ENCODE measurements at regions not wholly inside any gene's neighbourhood (a gene's known extent, or its start where the extent isn't known, plus 50 kb on each side); places are given as distances from the start of the nearest gene placed in this dataset.

DNA sequence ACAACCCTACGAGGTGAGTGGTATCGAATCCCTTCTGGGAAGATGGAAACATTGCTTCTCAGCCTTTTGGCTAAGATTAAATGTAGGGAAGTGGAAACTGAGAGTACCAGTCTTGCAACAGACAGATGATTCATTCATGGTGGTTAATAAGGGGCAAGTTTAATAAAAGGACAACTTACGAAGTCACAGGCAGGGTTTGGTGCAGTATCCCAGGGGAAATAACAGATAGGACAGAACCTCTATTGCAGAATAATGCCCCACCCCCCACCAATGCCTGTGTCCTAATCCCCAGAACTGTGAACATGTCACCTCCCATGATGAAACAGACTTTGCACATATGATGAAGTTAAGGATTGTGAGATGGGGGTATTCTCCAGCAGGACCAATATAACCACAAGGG lies 212.5 kb downstream of the TBX5 start:
- TF ChIP-seq POLR2AphosphoS5 (IDR thresholded peaks at IDR 0.05) (no peak), RAD21 (conservative IDR thresholded peaks at IDR 0.05) (no peak), SMC3 (conservative IDR thresholded peaks at IDR 0.05; ENCODE audit: poor library complexity) (no peak), TAF1 (IDR thresholded peaks at IDR 0.05; ENCODE audit: low read depth) (no peak), EP300 (conservative IDR thresholded peaks at IDR 0.05; ENCODE audit: poor library complexity, severe bottlenecking) (no peak), EZH2 (IDR thresholded peaks at IDR 0.05; ENCODE audit: borderline replicate concordance, insufficient read depth, low read length, poor library complexity, severe bottlenecking) (no peak), MXI1 (conservative IDR thresholded peaks at IDR 0.05; ENCODE audit: poor library complexity, severe bottlenecking) (no peak)
- TF ChIP-seq, protein P1, sequence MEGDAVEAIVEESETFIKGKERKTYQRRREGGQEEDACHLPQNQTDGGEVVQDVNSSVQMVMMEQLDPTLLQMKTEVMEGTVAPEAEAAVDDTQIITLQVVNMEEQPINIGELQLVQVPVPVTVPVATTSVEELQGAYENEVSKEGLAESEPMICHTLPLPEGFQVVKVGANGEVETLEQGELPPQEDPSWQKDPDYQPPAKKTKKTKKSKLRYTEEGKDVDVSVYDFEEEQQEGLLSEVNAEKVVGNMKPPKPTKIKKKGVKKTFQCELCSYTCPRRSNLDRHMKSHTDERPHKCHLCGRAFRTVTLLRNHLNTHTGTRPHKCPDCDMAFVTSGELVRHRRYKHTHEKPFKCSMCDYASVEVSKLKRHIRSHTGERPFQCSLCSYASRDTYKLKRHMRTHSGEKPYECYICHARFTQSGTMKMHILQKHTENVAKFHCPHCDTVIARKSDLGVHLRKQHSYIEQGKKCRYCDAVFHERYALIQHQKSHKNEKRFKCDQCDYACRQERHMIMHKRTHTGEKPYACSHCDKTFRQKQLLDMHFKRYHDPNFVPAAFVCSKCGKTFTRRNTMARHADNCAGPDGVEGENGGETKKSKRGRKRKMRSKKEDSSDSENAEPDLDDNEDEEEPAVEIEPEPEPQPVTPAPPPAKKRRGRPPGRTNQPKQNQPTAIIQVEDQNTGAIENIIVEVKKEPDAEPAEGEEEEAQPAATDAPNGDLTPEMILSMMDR (IDR thresholded peaks at IDR 0.05; ENCODE audit: poor library complexity, severe bottlenecking): no peak
- TF ChIP-seq, protein P2, sequence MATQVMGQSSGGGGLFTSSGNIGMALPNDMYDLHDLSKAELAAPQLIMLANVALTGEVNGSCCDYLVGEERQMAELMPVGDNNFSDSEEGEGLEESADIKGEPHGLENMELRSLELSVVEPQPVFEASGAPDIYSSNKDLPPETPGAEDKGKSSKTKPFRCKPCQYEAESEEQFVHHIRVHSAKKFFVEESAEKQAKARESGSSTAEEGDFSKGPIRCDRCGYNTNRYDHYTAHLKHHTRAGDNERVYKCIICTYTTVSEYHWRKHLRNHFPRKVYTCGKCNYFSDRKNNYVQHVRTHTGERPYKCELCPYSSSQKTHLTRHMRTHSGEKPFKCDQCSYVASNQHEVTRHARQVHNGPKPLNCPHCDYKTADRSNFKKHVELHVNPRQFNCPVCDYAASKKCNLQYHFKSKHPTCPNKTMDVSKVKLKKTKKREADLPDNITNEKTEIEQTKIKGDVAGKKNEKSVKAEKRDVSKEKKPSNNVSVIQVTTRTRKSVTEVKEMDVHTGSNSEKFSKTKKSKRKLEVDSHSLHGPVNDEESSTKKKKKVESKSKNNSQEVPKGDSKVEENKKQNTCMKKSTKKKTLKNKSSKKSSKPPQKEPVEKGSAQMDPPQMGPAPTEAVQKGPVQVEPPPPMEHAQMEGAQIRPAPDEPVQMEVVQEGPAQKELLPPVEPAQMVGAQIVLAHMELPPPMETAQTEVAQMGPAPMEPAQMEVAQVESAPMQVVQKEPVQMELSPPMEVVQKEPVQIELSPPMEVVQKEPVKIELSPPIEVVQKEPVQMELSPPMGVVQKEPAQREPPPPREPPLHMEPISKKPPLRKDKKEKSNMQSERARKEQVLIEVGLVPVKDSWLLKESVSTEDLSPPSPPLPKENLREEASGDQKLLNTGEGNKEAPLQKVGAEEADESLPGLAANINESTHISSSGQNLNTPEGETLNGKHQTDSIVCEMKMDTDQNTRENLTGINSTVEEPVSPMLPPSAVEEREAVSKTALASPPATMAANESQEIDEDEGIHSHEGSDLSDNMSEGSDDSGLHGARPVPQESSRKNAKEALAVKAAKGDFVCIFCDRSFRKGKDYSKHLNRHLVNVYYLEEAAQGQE (IDR thresholded peaks at IDR 0.05; ENCODE audit: borderline replicate concordance): no peak

Measured in neural cell (in vitro differentiated cells).